Endothelial cell of umbilical vein (primary cell): ENCODE measurements at regions not wholly inside any gene's neighbourhood (a gene's known extent, or its start where the extent isn't known, plus 50 kb on each side); places are given as distances from the start of the nearest gene placed in this dataset.

Experiments used
- EZH2 ChIP-seq: IDR thresholded peaks from 2 replicates; pipeline ENCODE4 v1.6.1; 2012; ENCODE audit warnings: borderline replicate concordance, low read depth, mild to moderate bottlenecking, moderate library complexity, low read length, inconsistent platforms; ENCODE audit not compliant: severe bottlenecking
- FOS ChIP-seq: IDR thresholded peaks from 2 replicates; pipeline ENCODE4 v1.6.1; 2011; ENCODE audit warnings: mild to moderate bottlenecking, low read length, moderate library complexity, borderline replicate concordance; ENCODE audit not compliant: insufficient read depth
- POLR2A ChIP-seq: IDR thresholded peaks from 2 replicates; pipeline ENCODE4 v1.6.1; 2012; ENCODE audit warnings: low read depth, mild to moderate bottlenecking, control low read depth, low read length
- POLR2AphosphoS5 ChIP-seq: IDR thresholded peaks from 2 replicates; pipeline ENCODE4 v1.6.1; 2012; ENCODE audit warnings: low read depth, mild to moderate bottlenecking, control low read depth, low read length, moderate library complexity; ENCODE audit not compliant: insufficient read depth
- TF ChIP-seq, protein P1 (sequence below), 2 donors: IDR thresholded peaks; 1 replicate in 1 of 2; 2 replicates in 1 of 2; pipeline ENCODE4 v1.5.1; 2011; ENCODE audit warnings: low read length in 2 of 2, mild to moderate bottlenecking in 2 of 2, moderate library complexity in 2 of 2, control low read depth in 1 of 2, inconsistent platforms in 1 of 2, low read depth in 1 of 2; ENCODE audit not compliant: insufficient read depth in 1 of 2; ENCODE audit errors: extremely low read depth in 1 of 2
- TF ChIP-seq, protein P2 (sequence below): IDR thresholded peaks from 2 replicates; pipeline ENCODE4 v1.6.1; 2011; ENCODE audit not compliant: insufficient read depth, insufficient read length

DNA sequence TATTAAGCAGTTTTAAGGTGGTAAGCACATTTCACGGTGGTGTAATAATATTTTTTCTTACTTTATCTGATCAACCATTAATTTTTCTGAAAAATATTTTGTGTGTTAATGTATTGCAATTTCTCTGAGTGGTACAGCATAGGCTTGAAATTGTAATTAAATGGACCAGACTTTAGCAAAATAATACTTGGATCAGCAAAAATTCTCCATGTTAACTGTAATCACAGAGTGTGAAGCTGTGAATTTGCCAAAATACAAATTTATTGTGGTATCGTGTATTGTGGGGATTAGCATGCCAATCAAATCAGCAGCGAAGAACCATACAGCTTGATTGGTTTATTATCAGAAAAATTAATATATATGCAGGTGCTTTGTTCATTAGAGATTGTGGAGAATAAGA is 1088.9 kb upstream of the GYPC start:
- TF ChIP-seq, protein P1, sequence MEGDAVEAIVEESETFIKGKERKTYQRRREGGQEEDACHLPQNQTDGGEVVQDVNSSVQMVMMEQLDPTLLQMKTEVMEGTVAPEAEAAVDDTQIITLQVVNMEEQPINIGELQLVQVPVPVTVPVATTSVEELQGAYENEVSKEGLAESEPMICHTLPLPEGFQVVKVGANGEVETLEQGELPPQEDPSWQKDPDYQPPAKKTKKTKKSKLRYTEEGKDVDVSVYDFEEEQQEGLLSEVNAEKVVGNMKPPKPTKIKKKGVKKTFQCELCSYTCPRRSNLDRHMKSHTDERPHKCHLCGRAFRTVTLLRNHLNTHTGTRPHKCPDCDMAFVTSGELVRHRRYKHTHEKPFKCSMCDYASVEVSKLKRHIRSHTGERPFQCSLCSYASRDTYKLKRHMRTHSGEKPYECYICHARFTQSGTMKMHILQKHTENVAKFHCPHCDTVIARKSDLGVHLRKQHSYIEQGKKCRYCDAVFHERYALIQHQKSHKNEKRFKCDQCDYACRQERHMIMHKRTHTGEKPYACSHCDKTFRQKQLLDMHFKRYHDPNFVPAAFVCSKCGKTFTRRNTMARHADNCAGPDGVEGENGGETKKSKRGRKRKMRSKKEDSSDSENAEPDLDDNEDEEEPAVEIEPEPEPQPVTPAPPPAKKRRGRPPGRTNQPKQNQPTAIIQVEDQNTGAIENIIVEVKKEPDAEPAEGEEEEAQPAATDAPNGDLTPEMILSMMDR (IDR thresholded peaks at IDR 0.05; ENCODE audit: extremely low read depth in 1 of 2, insufficient read depth in 1 of 2, low read depth in 1 of 2, low read length in 2 of 2) = no peak
- TF ChIP-seq POLR2A (no peak), FOS (no peak), POLR2AphosphoS5 (no peak), EZH2 (no peak)
- TF ChIP-seq, protein P2, sequence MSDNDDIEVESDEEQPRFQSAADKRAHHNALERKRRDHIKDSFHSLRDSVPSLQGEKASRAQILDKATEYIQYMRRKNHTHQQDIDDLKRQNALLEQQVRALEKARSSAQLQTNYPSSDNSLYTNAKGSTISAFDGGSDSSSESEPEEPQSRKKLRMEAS = no peak
